Activated CD4-positive, CD25-positive, alpha-beta regulatory T cell treated with anti-CD3 and anti-CD28 coated beads, Interleukin-2, amount 50 U/mL, for 24 hours (primary cell): ENCODE measurements at regions not wholly inside any gene's neighbourhood (a gene's known extent, or its start where the extent isn't known, plus 50 kb on each side); places are given as distances from the start of the nearest gene placed in this dataset.
"Not testable (repeated sequence)": the region's sequence is repeated elsewhere in the genome, so short reads cannot be mapped to it uniquely, and the experiment has no call there.

Source experiments
- ATAC-seq, 2 donors: fragments of 150-1000 bp; cut with Tn5 transposase; one replicate each; pipeline ENCODE4 v1.10.0; 2021; ENCODE audit warnings: mild to moderate bottlenecking in 1 of 2, moderate library complexity in 1 of 2

GRCh38 chr2:215577356-215577755 lies 141.5 kb upstream of the FN1 start:
- ATAC-seq = no peak

GRCh38 chr2:215576572-215576971 lies 140.7 kb upstream of the FN1 start:
- no peak for ATAC-seq

- ATAC-seq = no peak
Measured at GRCh38 chr2:215573496-215573895, 137.6 kb upstream of the FN1 start.

- no peak for ATAC-seq
Measured at GRCh38 chr2:215572341-215572848, 136.5 kb upstream of the FN1 start.

- ATAC-seq = no peak
Measured at GRCh38 chr2:215571689-215572088, 135.8 kb upstream of the FN1 start.

GRCh38 chr2:215567504-215567903 lies 131.6 kb upstream of the FN1 start:
- ATAC-seq = no peak

- ATAC-seq = no peak
Measured at GRCh38 chr2:215565897-215566296, 130.0 kb upstream of the FN1 start.

GRCh38 chr2:215557701-215558100 lies 121.8 kb upstream of the FN1 start:
- ATAC-seq = no peak

GRCh38 chr2:215556979-215557378 lies 121.1 kb upstream of the FN1 start:
- no peak for ATAC-seq

GRCh38 chr2:215554689-215555498 lies 119.0 kb upstream of the FN1 start:
- no peak for ATAC-seq

GRCh38 chr2:215553946-215554345 lies 118.1 kb upstream of the FN1 start:
- no peak for ATAC-seq

- ATAC-seq = no peak
Measured at GRCh38 chr2:215552144-215552580, 116.3 kb upstream of the FN1 start.

GRCh38 chr2:215550331-215550730 lies 114.5 kb upstream of the FN1 start:
- ATAC-seq = no peak

- ATAC-seq = no peak
Measured at GRCh38 chr2:215548714-215549113, 112.8 kb upstream of the FN1 start.

- no peak for ATAC-seq
Measured at GRCh38 chr2:215542690-215543089, 106.8 kb upstream of the FN1 start.

- no peak for ATAC-seq
Measured at GRCh38 chr2:215540658-215541057, 104.8 kb upstream of the FN1 start.

- no peak for ATAC-seq
Measured at GRCh38 chr2:215537611-215538010, 101.7 kb upstream of the FN1 start.

GRCh38 chr2:215536510-215536909 lies 100.6 kb upstream of the FN1 start:
- no peak for ATAC-seq

GRCh38 chr2:215535741-215536140 lies 99.9 kb upstream of the FN1 start:
- no peak for ATAC-seq

- no peak for ATAC-seq
Measured at GRCh38 chr2:215535125-215535668, 99.3 kb upstream of the FN1 start.

GRCh38 chr2:215533716-215534115 lies 97.8 kb upstream of the FN1 start:
- ATAC-seq = not testable (repeated sequence)

- no peak for ATAC-seq
Measured at GRCh38 chr2:215532844-215533243, 97.0 kb upstream of the FN1 start.

- ATAC-seq = no peak
Measured at GRCh38 chr2:215531284-215531683, 95.4 kb upstream of the FN1 start.

- no peak for ATAC-seq
Measured at GRCh38 chr2:215530191-215530968, 94.5 kb upstream of the FN1 start.
